ENCODE measurements at regions not wholly inside any gene's neighbourhood (a gene's known extent, or its start where the extent isn't known, plus 50 kb on each side); places are given as distances from the start of the nearest gene placed in this dataset.

GRCh38 chr1:186550832-186551231 lies 89.9 kb upstream of the PDC start:
- DNase-seq: no peak

GRCh38 chr1:186541003-186541402 lies 80.1 kb upstream of the PDC start:
- DNase-seq: no peak

- no peak for DNase-seq
These were observed 79.6 kb upstream of the PDC start for GRCh38 chr1:186540521-186540920.

- DNase-seq: no peak
These were observed 75.5 kb upstream of the PDC start for GRCh38 chr1:186536273-186536890.

- DNase-seq: no peak
These were observed 74.6 kb upstream of the PDC start for GRCh38 chr1:186535388-186536133.

- no peak for DNase-seq
These were observed 73.5 kb upstream of the PDC start for GRCh38 chr1:186534401-186534800.

GRCh38 chr1:186532466-186532865 lies 71.6 kb upstream of the PDC start:
- DNase-seq: no peak

GRCh38 chr1:186531561-186532165 lies 70.7 kb upstream of the PDC start:
- DNase-seq: no peak

GRCh38 chr1:186530109-186530508 lies 69.2 kb upstream of the PDC start:
- no peak for DNase-seq

- DNase-seq: no peak
These were observed 59.1 kb upstream of the PDC start for GRCh38 chr1:186519982-186520381.

GRCh38 chr1:186518822-186519381 lies 58.0 kb upstream of the PDC start:
- no peak for DNase-seq

GRCh38 chr1:186518395-186518794 lies 57.5 kb upstream of the PDC start:
- no peak for DNase-seq

- DNase-seq: no peak
These were observed 53.5 kb upstream of the PDC start for GRCh38 chr1:186514367-186514766.

GRCh38 chr1:186513526-186513925 lies 52.6 kb upstream of the PDC start:
- DNase-seq: no peak

- DNase-seq: no peak
These were observed 52.0 kb upstream of the PDC start for GRCh38 chr1:186512698-186513457.

GRCh38 chr1:186511761-186512637 lies 51.1 kb upstream of the PDC start:
- no peak for DNase-seq
